ENCODE measurements at regions not wholly inside any gene's neighbourhood (a gene's known extent, or its start where the extent isn't known, plus 50 kb on each side); places are given as distances from the start of the nearest gene placed in this dataset.
"Not testable (repeated sequence)": the region's sequence is repeated elsewhere in the genome, so short reads cannot be mapped to it uniquely, and the experiment has no call there.

DNA sequence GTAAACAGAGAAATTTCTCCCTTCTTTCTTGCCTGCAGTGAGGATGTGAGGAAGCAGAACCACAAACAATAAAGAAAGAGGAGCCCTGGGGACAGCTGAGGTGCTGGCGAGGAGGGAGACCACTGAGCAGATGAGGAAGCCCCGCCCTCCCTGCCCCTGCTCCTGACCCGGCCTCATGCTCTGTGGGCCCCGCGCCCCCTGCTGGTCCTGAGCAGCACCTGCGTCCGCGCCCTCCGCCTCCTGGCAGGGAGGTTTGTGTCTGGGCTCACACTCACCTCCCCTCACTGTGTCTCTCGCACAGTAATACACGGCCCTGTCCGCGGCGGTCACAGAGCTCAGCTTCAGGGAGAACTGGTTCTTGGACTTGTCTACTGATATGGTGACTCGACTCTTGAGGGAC is 104.4 kb downstream of the OR4M2 start:
- H3K27me3 ChIP-seq (ENCODE audit: control insufficient read depth, insufficient read depth, low read length); H3K4me3 Mint-ChIP-seq; H3K4me3 ChIP-seq (ENCODE audit: low read length); H3K36me3 ChIP-seq (ENCODE audit: control insufficient read depth, insufficient read depth, low read length); DNase-seq; H3K36me3 Mint-ChIP-seq; H3K9me3 ChIP-seq (ENCODE audit: control insufficient read depth, insufficient read depth, low read length); ATAC-seq; H3K27me3 Mint-ChIP-seq (ENCODE audit: low read depth in 2 of 2); intact Hi-C loops (cut with micrococcal nuclease); H3K4me1 ChIP-seq (ENCODE audit: control insufficient read depth, insufficient read depth, low read length); H3K27ac Mint-ChIP-seq; H3K9me3 Mint-ChIP-seq; H3K4me1 Mint-ChIP-seq; H3K27ac ChIP-seq (ENCODE audit: low read length): not testable (repeated sequence)
- no CpG with 5 or more reads among the region's 15 CpGs for WGBS (ENCODE audit: insufficient coverage)

GRCh38 chr15:22186846-22187532 is 106.7 kb downstream of the OR4M2 start:
- no CpG with 5 or more reads among the region's 9 CpGs for WGBS (ENCODE audit: insufficient coverage)
- H3K4me1 ChIP-seq (ENCODE audit: control insufficient read depth, insufficient read depth, low read length): not testable (repeated sequence)

DNA sequence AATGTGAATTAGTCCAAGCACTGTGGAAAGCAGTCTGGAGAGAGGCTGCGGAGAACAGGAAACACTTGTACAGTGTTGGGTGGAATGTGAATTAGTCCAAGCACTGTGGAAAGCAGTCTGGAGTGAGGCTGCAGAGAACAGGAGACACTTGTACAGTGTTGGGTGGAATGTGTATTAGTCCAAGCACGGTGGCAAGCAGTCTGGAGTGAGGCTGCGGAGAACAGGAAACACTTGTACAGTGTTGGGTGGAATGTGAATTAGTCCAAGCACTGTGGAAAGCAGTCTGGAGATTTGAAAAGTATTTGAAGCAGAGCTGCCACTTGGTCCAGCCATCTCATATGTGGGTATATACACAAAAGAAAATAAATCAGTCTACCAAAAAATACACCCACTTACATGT is 111.5 kb downstream of the OR4M2 start:
- DNase-seq; H3K27ac ChIP-seq (ENCODE audit: low read length); H3K27me3 ChIP-seq (ENCODE audit: control insufficient read depth, insufficient read depth, low read length); H3K27ac Mint-ChIP-seq; H3K4me3 Mint-ChIP-seq; H3K27me3 Mint-ChIP-seq (ENCODE audit: low read depth in 2 of 2); H3K9me3 Mint-ChIP-seq; H3K9me3 ChIP-seq (ENCODE audit: control insufficient read depth, insufficient read depth, low read length); H3K36me3 Mint-ChIP-seq; intact Hi-C loops (cut with micrococcal nuclease); H3K4me1 ChIP-seq (ENCODE audit: control insufficient read depth, insufficient read depth, low read length); H3K4me1 Mint-ChIP-seq; ATAC-seq; H3K4me3 ChIP-seq (ENCODE audit: low read length); H3K36me3 ChIP-seq (ENCODE audit: control insufficient read depth, insufficient read depth, low read length): not testable (repeated sequence)
- no CpG with 5 or more reads among the region's 3 CpGs for WGBS (ENCODE audit: insufficient coverage)

More at GRCh38 chr15:22186846-22187532, 106.7 kb downstream of the OR4M2 start:
- H3K27ac ChIP-seq (ENCODE audit: low read length); H3K27me3 ChIP-seq (ENCODE audit: control insufficient read depth, insufficient read depth, low read length); H3K27ac Mint-ChIP-seq; H3K4me3 ChIP-seq (ENCODE audit: low read length); H3K36me3 Mint-ChIP-seq; intact Hi-C loops (cut with micrococcal nuclease); DNase-seq; H3K9me3 Mint-ChIP-seq; H3K4me3 Mint-ChIP-seq; H3K4me1 Mint-ChIP-seq; H3K36me3 ChIP-seq (ENCODE audit: control insufficient read depth, insufficient read depth, low read length); H3K9me3 ChIP-seq (ENCODE audit: control insufficient read depth, insufficient read depth, low read length); H3K27me3 Mint-ChIP-seq (ENCODE audit: low read depth in 2 of 2): not testable (repeated sequence)
- ATAC-seq: peak in 1 of 3 donors; percentile 24

DNA sequence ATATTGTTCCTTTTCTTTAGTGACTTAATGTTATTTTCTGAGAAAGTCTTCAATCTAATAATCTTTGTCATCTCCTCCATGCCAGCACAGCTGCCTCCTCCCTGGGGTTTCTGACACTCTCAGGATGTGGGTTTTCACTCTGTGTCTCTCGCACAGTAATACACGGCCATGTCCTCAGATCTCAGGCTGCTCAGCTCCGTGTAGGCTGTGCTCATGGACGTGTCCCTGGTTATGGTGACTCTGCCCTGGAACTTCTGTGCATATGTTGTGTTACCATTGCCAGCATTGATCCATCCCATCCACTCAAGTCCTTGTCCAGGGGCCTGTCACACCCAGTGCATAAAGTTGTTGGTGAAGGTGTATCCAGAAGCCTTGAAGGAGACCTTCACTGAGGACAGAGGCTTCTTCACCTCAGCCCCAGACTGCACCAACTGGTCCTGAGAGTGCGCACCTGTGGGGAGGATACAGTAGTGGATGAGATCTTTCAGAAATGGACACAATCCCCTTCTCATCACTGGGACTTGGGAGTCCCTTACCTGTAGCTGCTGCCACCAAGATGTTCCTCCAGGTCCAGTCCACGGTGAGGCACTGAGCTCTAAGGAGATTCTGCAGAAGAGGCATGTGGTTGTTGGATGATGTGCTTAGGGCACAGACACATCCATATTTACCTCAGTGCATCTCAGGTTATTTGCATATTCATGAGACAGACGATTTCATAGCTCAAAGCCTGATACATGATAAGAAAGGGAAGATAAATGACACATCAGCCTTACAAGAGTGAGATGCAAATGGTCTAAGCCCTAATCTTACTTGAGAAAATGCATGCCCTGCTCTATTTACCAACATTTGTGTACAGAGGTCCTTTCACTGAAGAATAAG is 114.7 kb downstream of the OR4M2 start:
- H3K4me1 Mint-ChIP-seq; H3K9me3 Mint-ChIP-seq; H3K27me3 Mint-ChIP-seq (ENCODE audit: low read depth in 2 of 2); H3K4me3 Mint-ChIP-seq; intact Hi-C loops (cut with micrococcal nuclease); H3K9me3 ChIP-seq (ENCODE audit: control insufficient read depth, insufficient read depth, low read length); H3K36me3 ChIP-seq (ENCODE audit: control insufficient read depth, insufficient read depth, low read length); H3K27ac Mint-ChIP-seq; H3K4me3 ChIP-seq (ENCODE audit: low read length); H3K27ac ChIP-seq (ENCODE audit: low read length); H3K4me1 ChIP-seq (ENCODE audit: control insufficient read depth, insufficient read depth, low read length); H3K27me3 ChIP-seq (ENCODE audit: control insufficient read depth, insufficient read depth, low read length); H3K36me3 Mint-ChIP-seq: not testable (repeated sequence)
- DNase-seq (peak in 1 of 2 donors; percentile 1), ATAC-seq (peak; percentile 59 to 86 (median 71))
- WGBS (ENCODE audit: insufficient coverage): no CpG with 5 or more reads among the region's 7 CpGs

DNA sequence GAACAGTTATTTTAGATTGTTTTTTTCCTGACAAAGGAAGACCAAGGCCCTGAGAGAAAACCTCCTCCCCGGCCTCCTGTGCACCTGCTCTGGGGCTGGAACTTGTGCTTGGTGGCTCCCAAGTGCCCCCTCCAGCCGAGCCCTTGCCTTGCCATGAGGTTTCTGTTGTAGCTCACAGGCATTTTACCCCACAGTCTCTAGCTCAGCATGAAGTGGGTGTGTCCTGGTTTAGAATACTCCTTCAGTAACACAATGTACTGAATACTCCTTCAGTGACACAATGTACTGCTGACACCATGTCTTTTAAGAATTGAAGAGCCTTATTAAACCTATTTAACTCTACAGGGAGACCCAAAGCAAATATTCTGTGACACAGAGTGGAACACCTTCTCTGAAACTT is 116.1 kb downstream of the OR4M2 start:
- H3K4me1 Mint-ChIP-seq; H3K27me3 Mint-ChIP-seq (ENCODE audit: low read depth in 2 of 2); H3K4me3 Mint-ChIP-seq; intact Hi-C loops (cut with micrococcal nuclease); H3K36me3 ChIP-seq (ENCODE audit: control insufficient read depth, insufficient read depth, low read length); H3K27ac ChIP-seq (ENCODE audit: low read length); H3K9me3 ChIP-seq (ENCODE audit: control insufficient read depth, insufficient read depth, low read length); H3K4me3 ChIP-seq (ENCODE audit: low read length); H3K27ac Mint-ChIP-seq; ATAC-seq; H3K36me3 Mint-ChIP-seq; H3K4me1 ChIP-seq (ENCODE audit: control insufficient read depth, insufficient read depth, low read length); H3K27me3 ChIP-seq (ENCODE audit: control insufficient read depth, insufficient read depth, low read length); H3K9me3 Mint-ChIP-seq; DNase-seq: not testable (repeated sequence)
- no CpG with 5 or more reads among the region's 2 CpGs for WGBS (ENCODE audit: insufficient coverage)

DNA sequence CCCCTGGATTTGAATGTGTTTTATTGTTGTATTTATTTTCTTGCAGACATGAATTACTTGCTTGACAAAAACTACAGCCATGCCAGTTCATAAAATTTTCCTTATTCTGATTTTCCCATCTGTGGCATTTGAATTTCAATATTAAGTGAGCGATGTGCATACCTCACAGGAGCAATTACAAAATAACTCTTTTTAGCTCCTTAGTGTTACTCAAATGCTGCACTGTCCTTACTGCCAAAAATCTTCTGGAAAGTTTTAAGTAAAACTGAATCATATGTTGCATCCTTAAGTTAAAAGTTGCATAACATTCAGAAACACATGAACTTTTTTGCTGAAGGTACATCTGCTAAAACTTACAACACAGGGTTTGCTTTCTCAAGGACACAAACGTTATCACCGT is 120.1 kb downstream of the OR4M2 start:
- intact Hi-C loops (cut with micrococcal nuclease); H3K4me1 Mint-ChIP-seq; H3K4me3 ChIP-seq (ENCODE audit: low read length); H3K4me1 ChIP-seq (ENCODE audit: control insufficient read depth, insufficient read depth, low read length); H3K9me3 ChIP-seq (ENCODE audit: control insufficient read depth, insufficient read depth, low read length); H3K27ac Mint-ChIP-seq; H3K9me3 Mint-ChIP-seq; H3K27me3 Mint-ChIP-seq (ENCODE audit: low read depth in 2 of 2); H3K27me3 ChIP-seq (ENCODE audit: control insufficient read depth, insufficient read depth, low read length); H3K36me3 ChIP-seq (ENCODE audit: control insufficient read depth, insufficient read depth, low read length); DNase-seq; ATAC-seq; H3K27ac ChIP-seq (ENCODE audit: low read length); H3K4me3 Mint-ChIP-seq; H3K36me3 Mint-ChIP-seq: not testable (repeated sequence)
- no CpG with 5 or more reads among the region's 3 CpGs for WGBS (ENCODE audit: insufficient coverage)

DNA sequence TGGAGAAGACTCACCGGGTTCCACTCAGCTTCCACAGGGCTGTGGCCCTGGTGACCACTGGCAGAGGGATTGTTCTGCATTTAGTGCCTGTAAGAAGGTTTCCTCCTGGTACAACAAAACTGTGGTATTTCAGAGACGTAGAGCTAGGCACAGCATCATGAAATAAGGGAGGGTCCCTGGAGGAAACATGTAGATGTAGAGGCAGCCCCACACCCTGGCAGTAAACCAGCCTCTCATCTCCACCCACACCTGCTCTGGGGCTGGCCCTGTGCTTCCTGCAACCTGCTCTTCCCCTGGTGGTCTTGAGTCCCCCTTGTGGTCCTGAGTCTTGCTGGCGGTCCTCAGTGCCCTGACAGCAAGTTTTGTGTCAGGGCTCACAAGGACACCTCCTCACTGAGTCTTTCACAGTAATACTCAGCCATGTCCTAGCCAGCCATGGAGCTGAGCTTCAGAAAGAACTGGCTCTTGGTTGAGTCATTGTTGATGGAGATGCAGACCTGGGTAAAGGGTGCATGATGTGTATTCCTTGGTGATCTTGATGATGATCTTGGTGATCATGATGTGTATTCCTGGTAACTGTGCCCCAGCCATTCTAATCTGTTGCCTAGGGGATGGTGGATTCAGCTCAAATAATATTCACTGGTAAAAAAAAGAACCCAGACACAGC is 121.8 kb downstream of the OR4M2 start:
- H3K4me3 ChIP-seq (ENCODE audit: low read length); H3K27me3 ChIP-seq (ENCODE audit: control insufficient read depth, insufficient read depth, low read length); H3K27me3 Mint-ChIP-seq (ENCODE audit: low read depth in 2 of 2); H3K27ac Mint-ChIP-seq; H3K9me3 ChIP-seq (ENCODE audit: control insufficient read depth, insufficient read depth, low read length); H3K4me1 ChIP-seq (ENCODE audit: control insufficient read depth, insufficient read depth, low read length); H3K9me3 Mint-ChIP-seq; H3K27ac ChIP-seq (ENCODE audit: low read length); H3K36me3 Mint-ChIP-seq; intact Hi-C loops (cut with micrococcal nuclease); ATAC-seq; H3K4me1 Mint-ChIP-seq; DNase-seq; H3K4me3 Mint-ChIP-seq; H3K36me3 ChIP-seq (ENCODE audit: control insufficient read depth, insufficient read depth, low read length): not testable (repeated sequence)
- WGBS (ENCODE audit: insufficient coverage): no CpG with 5 or more reads among the region's 3 CpGs

Data from natural killer cell (primary cell).